PC-3 (cell line): ENCODE measurements at regions not wholly inside any gene's neighbourhood (a gene's known extent, or its start where the extent isn't known, plus 50 kb on each side); places are given as distances from the start of the nearest gene placed in this dataset.

Experiments used
- ATAC-seq: fragments of 200-7000 bp; cut with Tn5 transposase; 2 replicates; pipeline ENCODE4 v1.9.1; 2020; ENCODE audit warnings: mild to moderate bottlenecking, moderate library complexity
- BruUV-seq: library from RNA; stranded (reverse); fragments of 400-500 nt; replicated peaks from 2 replicates; lab custom pipeline; 2021; lab: Mats Ljungman, UMichigan
- CTCF ChIA-PET: fragments of 300-600 bp; sonication (Branson Sonifier 250); formaldehyde crosslinking; loops from one replicate; lab custom pipeline; 2022; ENCODE audit warnings: antibody characterized with exemption; lab: Charles Lee
- POLR2A ChIA-PET: fragments of 300-600 bp; sonication (Branson Sonifier 250); formaldehyde crosslinking; loops from one replicate; lab custom pipeline; 2022; ENCODE audit warnings: antibody characterized with exemption; ENCODE audit not compliant: unreplicated experiment; lab: Charles Lee
- DNase-seq: peaks from one replicate; pipeline ENCODE4 v3.0.0-alpha.2; 2015
- H2AFZ ChIP-seq: fragments of 300-600 bp; sonication (generic); 2 replicates; pipeline ENCODE4 v1.6.0; 2016; ENCODE audit warnings: antibody characterized with exemption, low read length
- H3F3A ChIP-seq: fragments of 300-600 bp; sonication (generic); one replicate; pipeline ENCODE4 v1.6.0; 2017; ENCODE audit warnings: antibody characterized with exemption, low read length, control low read depth, mild to moderate bottlenecking; ENCODE audit not compliant: unreplicated experiment
- H3K27ac ChIP-seq: fragments of 300-600 bp; sonication (generic); 2 replicates; pipeline ENCODE4 v1.5.1; 2016; ENCODE audit warnings: mild to moderate bottlenecking, low read length
- H3K27me3 ChIP-seq: fragments of 300-600 bp; sonication (generic); 2 replicates; pipeline ENCODE4 v1.6.1; 2016; ENCODE audit warnings: low read length, mixed read lengths
- H3K36me3 ChIP-seq: fragments of 300-600 bp; sonication (generic); 2 replicates; pipeline ENCODE4 v1.6.1; 2016; ENCODE audit warnings: low read depth, mixed run types, low read length, mixed read lengths
- H3K4me1 ChIP-seq: fragments of 300-600 bp; sonication (generic); 2 replicates; pipeline ENCODE4 v1.5.1; 2016; ENCODE audit warnings: low read length; ENCODE audit not compliant: insufficient read depth
- H3K4me2 ChIP-seq: fragments of 300-600 bp; sonication (generic); 2 replicates; pipeline ENCODE4 v1.6.0; 2016; ENCODE audit warnings: low read length
- H3K4me3 ChIP-seq: fragments of 300-600 bp; sonication (generic); 2 replicates; pipeline ENCODE4 v1.5.1; 2016; ENCODE audit warnings: mild to moderate bottlenecking, low read length, mixed read lengths
- H3K79me2 ChIP-seq: fragments of 300-600 bp; sonication (generic); 2 replicates; pipeline ENCODE4 v1.6.1; 2017; ENCODE audit warnings: low read length, mixed read lengths
- H3K9ac ChIP-seq: fragments of 300-600 bp; sonication (generic); 2 replicates; pipeline ENCODE4 v1.6.0; 2016; ENCODE audit warnings: mild to moderate bottlenecking, low read length
- H3K9me2 ChIP-seq: fragments of 300-600 bp; sonication (generic); replicated peaks from 2 replicates; pipeline ENCODE4 v1.6.1; 2016; ENCODE audit warnings: mixed run types, low read length, mixed read lengths
- H3K9me3 ChIP-seq: fragments of 300-600 bp; sonication (generic); 2 replicates; pipeline ENCODE4 v1.6.1; 2016; ENCODE audit warnings: low read length, mixed read lengths
- H4K20me1 ChIP-seq: fragments of 300-600 bp; sonication (generic); 2 replicates; pipeline ENCODE4 v1.6.1; 2016; ENCODE audit warnings: low read length, mixed read lengths
- CTCF ChIP-seq: fragments of 300-600 bp; sonication (generic); conservative IDR thresholded peaks from 2 replicates; pipeline ENCODE4 v1.5.1; 2017; ENCODE audit warnings: antibody characterized with exemption, low read depth, mild to moderate bottlenecking, low read length
- EZH2 ChIP-seq: fragments of 300-600 bp; sonication (generic); IDR thresholded peaks from one replicate; pipeline ENCODE4 v1.6.1; 2017; ENCODE audit warnings: antibody characterized with exemption, mild to moderate bottlenecking, low read length; ENCODE audit not compliant: unreplicated experiment
- EZH2phosphoT487 ChIP-seq: fragments of 300-600 bp; sonication (generic); IDR thresholded peaks from 2 replicates; pipeline ENCODE4 v1.6.1; 2018; ENCODE audit warnings: mild to moderate bottlenecking, antibody characterized with exemption, low read length, borderline replicate concordance
- intact Hi-C: fragments of 100-400 bp; cut with micrococcal nuclease; formaldehyde crosslinking; loops from 2 replicates; pipeline ENCODE4 v1.9.0; 2023

- Histone ChIP-seq H3K4me3 (no peak overlapping the region), H3K4me2 (no peak overlapping the region), H3F3A (no peaks in the 10 kb centered on the region), H3K9me2 (no peaks in the 10 kb centered on the region), H2AFZ (no peak overlapping the region), H4K20me1 (no peaks in the 10 kb centered on the region), H3K36me3 (no peaks in the 10 kb centered on the region), H3K9me3 (no peaks in the 10 kb centered on the region), H3K27ac (no peak overlapping the region), H3K27me3 (no peaks in the 10 kb centered on the region), H3K4me1 (no peaks in the 10 kb centered on the region), H3K9ac (no peak overlapping the region), H3K79me2 (no peaks in the 10 kb centered on the region)
- intact Hi-C loops, result no loop called here
- no TSS peak for BruUV-seq
- CTCF ChIA-PET, result no interaction called here
- DNase-seq (no peak), ATAC-seq (no peak)
- POLR2A ChIA-PET, result no interaction called here
- TF ChIP-seq CTCF (no peak), EZH2phosphoT487 (no peak)
These were observed 1057.8 kb upstream of the WWC1 start for GRCh38 chr5:167233507-167234220.

GRCh38 chr5:167241436-167242067 is 1049.9 kb upstream of the WWC1 start:
- TF ChIP-seq CTCF, result no peak
- TF ChIP-seq EZH2, result no peak
- TF ChIP-seq EZH2phosphoT487, result no peak
- ATAC-seq (no peak), DNase-seq (no peak)
- Histone ChIP-seq H3K79me2 (no peaks in the 10 kb centered on the region), H3K4me3 (no peak overlapping the region), H3K4me1 (no peaks in the 10 kb centered on the region), H3F3A (no peaks in the 10 kb centered on the region), H3K27ac (no peak overlapping the region), H3K9me2 (no peaks in the 10 kb centered on the region), H3K9me3 (no peaks in the 10 kb centered on the region), H4K20me1 (no peaks in the 10 kb centered on the region), H3K9ac (no peak overlapping the region), H3K27me3 (no peaks in the 10 kb centered on the region), H3K4me2 (no peak overlapping the region), H3K36me3 (no peaks in the 10 kb centered on the region), H2AFZ (no peak overlapping the region)
- ChIA-PET CTCF (no interaction called here), POLR2A (no interaction called here)
- intact Hi-C loops, result no loop called here
- BruUV-seq, result no TSS peak

GRCh38 chr5:167242701-167243100 is 1048.7 kb upstream of the WWC1 start:
- no peak for ATAC-seq
- intact Hi-C loops, result no loop called here
- POLR2A ChIA-PET, result no interaction called here

More at GRCh38 chr5:167242701-167243100, 1048.7 kb upstream of the WWC1 start:
- Histone ChIP-seq H3F3A (no peaks in the 10 kb centered on the region), H3K9me3 (no peaks in the 10 kb centered on the region), H3K36me3 (no peaks in the 10 kb centered on the region), H3K79me2 (no peaks in the 10 kb centered on the region), H3K4me2 (no peak overlapping the region), H3K27me3 (no peaks in the 10 kb centered on the region), H3K4me3 (no peak overlapping the region), H3K9me2 (no peaks in the 10 kb centered on the region), H3K27ac (no peak overlapping the region), H3K9ac (no peak overlapping the region), H2AFZ (no peak overlapping the region), H4K20me1 (no peaks in the 10 kb centered on the region), H3K4me1 (no peaks in the 10 kb centered on the region)
- CTCF ChIA-PET, result no interaction called here
- DNase-seq, result no peak
- TF ChIP-seq EZH2phosphoT487, result no peak
- no peak for TF ChIP-seq EZH2
- TF ChIP-seq CTCF, result no peak
- BruUV-seq, result no TSS peak
